Fibroblast of villous mesenchyme (primary cell): ENCODE measurements at regions not wholly inside any gene's neighbourhood (a gene's known extent, or its start where the extent isn't known, plus 50 kb on each side); places are given as distances from the start of the nearest gene placed in this dataset.

Source experiments
- DNase-seq: peaks from one replicate; pipeline ENCODE4 v3.0.0-alpha.2; 2010; ENCODE audit warnings: low read depth
- H3K4me3 ChIP-seq: 2 replicates; pipeline ENCODE4 v1.5.1; 2011; ENCODE audit warnings: low read depth, mild to moderate bottlenecking, low read length
- CTCF ChIP-seq: IDR thresholded peaks from 2 replicates; pipeline ENCODE4 v1.5.1; 2012; ENCODE audit warnings: low read depth, mild to moderate bottlenecking, low read length; ENCODE audit not compliant: insufficient read depth

GRCh38 chrX:83008415-83008814 is 499.7 kb upstream of the POU3F4 start:
- DNase-seq, result no peak
- H3K4me3 ChIP-seq, result no peak overlapping the region

GRCh38 chrX:83019258-83019657 is 488.8 kb upstream of the POU3F4 start:
- TF ChIP-seq CTCF, result no peak
- no peak overlapping the region for H3K4me3 ChIP-seq
- DNase-seq, result no peak

More at GRCh38 chrX:83008415-83008814, 499.7 kb upstream of the POU3F4 start:
- TF ChIP-seq CTCF, result peak; percentile 18

- no peak for DNase-seq
- H3K4me3 ChIP-seq, result no peak overlapping the region
These were observed 486.1 kb upstream of the POU3F4 start for GRCh38 chrX:83022020-83022419.

More at GRCh38 chrX:83022020-83022419, 486.1 kb upstream of the POU3F4 start:
- TF ChIP-seq CTCF, result no peak
